ENCODE measurements at regions not wholly inside any gene's neighbourhood (a gene's known extent, or its start where the extent isn't known, plus 50 kb on each side); places are given as distances from the start of the nearest gene placed in this dataset.
"Not testable (repeated sequence)": the region's sequence is repeated elsewhere in the genome, so short reads cannot be mapped to it uniquely, and the experiment has no call there.

DNA sequence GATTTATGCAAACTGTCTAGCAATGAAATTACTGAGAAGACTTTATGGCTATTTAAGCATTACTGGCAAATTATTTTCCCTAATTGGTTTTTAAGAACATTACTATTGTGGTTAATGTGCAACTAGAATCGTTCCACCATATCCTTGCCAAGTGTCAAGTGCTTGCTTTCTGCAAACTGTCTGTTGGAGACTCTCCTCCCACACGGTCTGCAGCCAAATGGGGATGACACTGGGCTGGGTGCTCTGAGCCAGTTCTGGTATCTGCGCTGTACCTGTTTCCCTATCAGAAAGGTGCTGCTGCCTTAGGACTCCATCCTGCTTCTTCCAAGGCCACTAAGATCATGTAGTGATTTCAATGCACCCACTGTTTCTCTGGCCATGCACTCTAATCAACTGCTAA lies 110.4 kb downstream of the RAMP3 start:
- no peak for DNase-seq

DNA sequence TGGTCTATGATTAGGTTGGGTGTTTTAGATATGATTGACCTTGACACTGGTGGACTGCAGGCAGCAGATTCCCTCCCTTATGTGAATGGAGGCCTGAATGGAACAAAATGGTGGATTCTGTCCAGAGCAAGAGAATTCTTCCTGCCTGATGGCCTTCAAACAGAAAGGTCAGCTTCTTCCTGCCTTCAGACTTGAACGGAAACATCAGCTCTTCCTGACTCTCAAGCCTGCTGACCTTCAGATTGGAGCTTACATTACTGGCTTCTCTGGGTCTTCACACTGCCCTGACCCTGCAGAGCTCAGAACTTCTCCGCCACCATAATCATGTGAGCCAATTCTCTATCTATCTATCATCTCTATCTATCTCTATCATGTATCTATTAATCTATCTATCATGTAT lies 111.6 kb downstream of the RAMP3 start:
- no peak for DNase-seq

- DNase-seq, result no peak
Measured at GRCh38 chr7:45278763-45279398, 121.3 kb downstream of the RAMP3 start.

- not testable (repeated sequence) for DNase-seq
Measured at GRCh38 chr7:45289611-45290010, 132.0 kb downstream of the RAMP3 start.

GRCh38 chr7:45290880-45291279 lies 133.3 kb downstream of the RAMP3 start:
- DNase-seq, result no peak

- DNase-seq, result no peak
Measured at GRCh38 chr7:45292481-45292880, 134.9 kb downstream of the RAMP3 start.

GRCh38 chr7:45293295-45293942 lies 135.8 kb downstream of the RAMP3 start:
- DNase-seq, result no peak

DNA sequence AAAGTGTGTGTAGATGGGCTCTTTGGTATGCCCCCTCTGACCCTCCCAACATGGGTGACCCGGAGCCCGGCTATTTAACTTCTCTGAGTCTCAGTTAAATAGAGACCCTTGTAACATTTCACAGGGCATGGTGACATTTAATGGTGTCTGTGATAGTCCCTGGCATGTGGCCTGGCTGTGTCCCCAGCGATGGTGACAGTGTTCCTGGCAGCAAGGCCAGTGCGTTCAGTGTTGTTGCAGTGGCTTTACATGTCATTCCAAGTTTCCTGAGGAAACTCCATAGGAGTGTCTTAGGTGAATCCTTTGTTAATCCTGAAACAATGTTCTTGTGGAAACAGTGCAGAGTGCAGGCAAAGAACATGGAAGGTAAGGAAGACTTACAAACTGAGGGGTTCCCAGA lies 137.0 kb downstream of the RAMP3 start:
- DNase-seq, result no peak

GRCh38 chr7:45295222-45295621 lies 137.6 kb downstream of the RAMP3 start:
- no peak for DNase-seq

GRCh38 chr7:45296748-45297147 lies 139.2 kb downstream of the RAMP3 start:
- DNase-seq, result no peak

GRCh38 chr7:45306752-45307305 lies 149.2 kb downstream of the RAMP3 start:
- no peak for DNase-seq

GRCh38 chr7:45311597-45311996 lies 154.0 kb downstream of the RAMP3 start:
- DNase-seq, result no peak

DNA sequence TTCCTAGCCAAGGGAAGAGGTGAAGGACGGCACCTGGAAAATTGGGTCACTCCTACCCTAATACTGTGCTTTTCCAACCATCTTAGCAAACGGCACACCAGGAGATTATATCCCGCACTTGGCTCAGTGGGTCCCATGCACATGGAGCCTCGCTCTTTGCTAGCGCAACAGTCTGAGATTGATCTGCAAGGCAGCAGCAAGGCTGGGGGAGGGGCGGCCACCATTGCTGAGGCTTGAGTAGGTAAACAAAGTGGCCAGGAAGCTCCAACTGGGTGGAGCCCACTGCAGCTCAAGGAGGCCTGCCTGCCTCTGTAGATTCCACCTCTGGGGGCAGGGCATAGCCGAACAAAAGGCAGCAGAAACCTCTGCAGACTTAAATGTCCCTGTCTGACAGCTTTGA lies 157.9 kb downstream of the RAMP3 start:
- not testable (repeated sequence) for DNase-seq

DNA sequence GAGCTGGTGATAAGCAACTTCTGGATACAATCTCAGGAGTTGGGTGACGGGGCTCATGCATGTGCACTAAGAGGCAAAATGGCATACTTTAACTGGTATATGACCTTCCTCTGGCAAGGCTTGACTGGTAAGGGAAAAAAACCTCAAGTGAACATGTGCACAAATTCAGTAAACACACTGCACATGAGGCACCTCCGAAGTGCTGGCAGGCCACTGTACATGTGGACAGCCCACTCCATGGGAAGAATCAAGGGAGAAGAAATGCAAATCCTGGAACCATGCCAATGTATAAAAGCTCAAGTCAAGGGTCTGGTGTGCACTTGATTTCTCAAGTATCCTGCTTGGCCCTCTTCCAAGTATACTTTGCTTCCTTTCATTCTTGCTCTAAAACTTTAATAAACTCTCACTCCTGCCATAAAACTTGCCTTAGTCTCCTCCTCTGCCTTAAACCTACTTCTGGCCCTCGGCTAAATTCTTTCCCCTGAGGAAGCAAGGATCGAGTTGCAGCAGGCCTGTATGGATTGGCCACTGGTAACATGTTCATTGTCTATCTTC lies 167.2 kb downstream of the RAMP3 start:
- no peak for DNase-seq

DNA sequence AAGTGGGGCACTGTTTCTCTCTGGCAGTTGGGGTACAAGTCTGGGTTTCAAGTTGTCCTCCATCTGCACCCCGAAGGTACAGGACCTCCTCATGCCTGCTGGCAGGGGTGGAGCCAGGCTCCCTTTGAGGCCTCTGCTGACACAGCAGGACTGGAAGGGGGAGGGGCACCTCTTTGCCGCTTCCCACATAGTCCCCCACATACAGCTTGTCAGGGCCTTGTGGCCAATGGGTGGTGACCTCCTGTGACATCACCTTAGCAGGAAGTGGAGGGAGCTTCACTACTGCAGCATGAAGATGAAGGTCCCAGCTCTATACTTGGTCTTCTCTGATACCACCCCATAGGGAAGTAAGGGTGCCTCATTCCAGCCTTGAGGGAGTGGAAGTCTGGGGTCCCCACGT lies 167.8 kb downstream of the RAMP3 start:
- no peak for DNase-seq

- DNase-seq, result no peak
Measured at GRCh38 chr7:45328403-45328981, 170.9 kb downstream of the RAMP3 start.

GRCh38 chr7:45331563-45331962 lies 174.0 kb downstream of the RAMP3 start:
- no peak for DNase-seq

GRCh38 chr7:45335024-45335423 lies 177.4 kb downstream of the RAMP3 start:
- DNase-seq, result not testable (repeated sequence)

DNA sequence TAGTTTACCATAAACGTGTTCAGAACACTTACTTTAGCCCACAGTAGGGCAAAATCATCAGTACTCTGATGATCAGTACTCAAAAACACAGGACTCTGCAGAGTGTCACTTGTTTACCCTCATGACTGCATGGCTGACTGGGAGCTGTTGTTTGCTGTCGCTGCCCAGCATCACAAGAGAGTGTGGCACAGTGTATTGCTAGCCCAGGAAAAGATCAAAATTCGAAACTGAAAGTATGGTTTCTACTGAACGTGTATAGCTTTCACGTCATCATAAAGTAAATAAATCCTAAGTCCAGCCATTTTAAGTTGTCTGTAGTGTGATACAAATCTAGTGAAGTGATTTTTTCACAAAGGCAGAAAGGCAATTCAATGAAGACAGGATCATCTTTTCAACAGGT lies 184.6 kb downstream of the RAMP3 start:
- no peak for DNase-seq

GRCh38 chr7:45343746-45344145 lies 186.2 kb downstream of the RAMP3 start:
- no peak for DNase-seq

DNA sequence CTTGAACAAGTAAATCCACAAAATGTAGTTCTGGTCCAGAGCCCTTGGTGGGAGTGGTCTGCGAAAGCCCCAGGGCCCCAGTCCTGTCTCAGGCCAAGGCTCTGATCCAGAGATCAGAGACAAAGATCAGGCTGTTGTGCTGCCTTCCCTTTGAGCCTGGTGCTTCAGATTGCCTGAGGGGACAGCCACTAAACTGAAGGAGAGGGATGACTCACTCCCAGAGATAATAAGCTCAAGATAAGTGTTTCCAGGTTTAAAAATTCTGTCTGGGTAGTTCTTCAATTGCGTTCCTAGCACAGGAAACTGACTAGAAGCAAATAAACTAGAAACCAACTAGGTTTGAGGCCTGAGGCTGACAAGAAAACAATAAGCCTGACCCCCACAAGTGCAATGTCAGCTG lies 190.2 kb downstream of the RAMP3 start:
- DNase-seq, result no peak

DNA sequence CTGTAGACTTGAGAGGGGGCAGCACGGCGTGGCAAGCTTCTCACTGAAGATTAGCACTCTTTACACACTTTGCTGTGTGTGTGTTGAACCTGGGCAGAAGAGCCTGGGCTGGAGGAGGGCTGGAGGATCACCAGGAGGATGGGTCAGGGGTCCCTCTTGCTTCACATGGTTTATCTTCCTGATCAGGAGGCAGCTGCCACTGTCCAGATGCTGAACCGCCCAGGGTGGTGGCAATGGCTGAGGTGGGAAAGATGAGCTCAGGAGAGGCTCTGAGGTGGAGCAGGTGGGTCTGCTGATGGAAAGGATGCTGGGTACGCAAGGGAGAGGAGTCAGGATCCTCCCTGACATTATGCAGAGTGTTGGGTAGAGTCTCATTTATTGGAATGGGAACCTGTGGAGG lies 191.5 kb downstream of the RAMP3 start:
- no peak for DNase-seq

DNA sequence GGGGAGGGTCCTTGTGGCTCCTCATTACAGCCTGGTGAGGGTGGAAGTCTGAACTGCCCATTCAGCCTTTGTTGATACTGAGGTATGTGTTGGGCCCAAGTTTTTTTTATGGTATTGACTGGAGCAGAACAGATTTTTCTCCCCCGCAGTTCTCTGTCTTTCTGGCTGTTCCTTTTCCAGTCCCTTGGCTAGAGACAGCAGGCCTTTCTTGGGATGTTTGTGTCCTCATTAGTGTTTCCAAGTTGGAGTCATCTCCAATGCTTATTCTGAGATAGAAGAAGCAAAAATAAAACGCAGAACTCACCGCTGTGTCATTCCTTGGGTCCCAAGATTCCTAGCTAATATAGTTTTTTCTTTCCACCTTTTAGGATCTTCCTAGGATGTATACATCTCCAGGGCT lies 193.3 kb downstream of the RAMP3 start:
- DNase-seq, result no peak

DNA sequence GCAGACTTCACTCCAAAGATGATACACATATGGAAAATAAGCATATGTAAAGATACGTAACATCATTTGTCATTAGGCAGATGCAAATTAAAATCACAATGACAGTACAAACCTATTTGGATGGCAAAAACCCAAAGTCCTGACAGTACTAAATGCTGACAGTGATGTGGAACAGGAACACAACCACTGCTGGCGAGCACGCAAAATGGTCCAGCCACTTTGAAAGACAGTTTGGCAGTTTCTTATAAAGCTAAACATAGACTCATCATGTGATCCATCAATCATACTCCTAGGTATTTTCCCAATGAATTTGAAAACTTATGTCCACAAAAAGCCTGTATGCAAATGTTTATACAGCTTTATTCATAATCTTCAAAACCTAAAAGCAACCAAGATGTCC lies 200.7 kb downstream of the RAMP3 start:
- DNase-seq, result no peak
